Panc1 (cell line): ENCODE measurements at regions not wholly inside any gene's neighbourhood (a gene's known extent, or its start where the extent isn't known, plus 50 kb on each side); places are given as distances from the start of the nearest gene placed in this dataset.

ENCODE experiments used
- ATAC-seq: fragments of 200-7000 bp; cut with Tn5 transposase; 2 replicates; pipeline ENCODE4 v1.9.1; 2020; ENCODE audit warnings: mild to moderate bottlenecking, moderate library complexity
- BruUV-seq: library from RNA; stranded (reverse); fragments of 400-500 nt; replicated peaks from 2 replicates; lab custom pipeline; 2021; lab: Mats Ljungman, UMichigan
- CTCF ChIA-PET: fragments of 300-600 bp; sonication (Branson Sonifier 250); formaldehyde crosslinking; loops from one replicate; lab custom pipeline; 2022; ENCODE audit warnings: antibody characterized with exemption; lab: Charles Lee
- POLR2A ChIA-PET: fragments of 300-600 bp; sonication (Branson Sonifier 250); formaldehyde crosslinking; loops from one replicate; lab custom pipeline; 2022; ENCODE audit warnings: antibody characterized with exemption; lab: Charles Lee
- DNase-seq: peaks from one replicate; pipeline ENCODE4 v3.0.0-alpha.2; 2010; ENCODE audit warnings: low read depth, low spot score
- H3K27ac ChIP-seq: 2 replicates; pipeline ENCODE4 v1.5.1; 2011; ENCODE audit warnings: mild to moderate bottlenecking, low read length, inconsistent platforms
- H3K27me3 ChIP-seq: fragments of 200-500 bp; sonication (Bioruptor generic); 2 replicates; pipeline ENCODE4 v1.6.0; 2014; ENCODE audit warnings: low read length, inconsistent platforms; ENCODE audit not compliant: control insufficient read depth, insufficient read depth
- H3K36me3 ChIP-seq: fragments of 200-500 bp; sonication (Bioruptor generic); 2 replicates; pipeline ENCODE4 v1.5.1; 2014; ENCODE audit warnings: inconsistent platforms, mild to moderate bottlenecking, low read length, moderate library complexity; ENCODE audit not compliant: control insufficient read depth, insufficient read depth
- H3K4me1 ChIP-seq: 2 replicates; pipeline ENCODE4 v1.5.1; 2011; ENCODE audit warnings: inconsistent platforms, mild to moderate bottlenecking, low read length, moderate library complexity; ENCODE audit not compliant: control insufficient read depth, insufficient read depth
- H3K4me3 ChIP-seq, 2 experiments: 2 replicates each; pipeline ENCODE4 v1.5.1; 2011 to 2012; ENCODE audit warnings: low read depth in 2 of 2, low read length in 2 of 2, mild to moderate bottlenecking in 2 of 2, inconsistent platforms in 1 of 2, moderate library complexity in 1 of 2
- H3K9me3 ChIP-seq: fragments of 200-500 bp; sonication (Bioruptor generic); 2 replicates; pipeline ENCODE4 v1.5.1; 2014; ENCODE audit warnings: low read depth, mild to moderate bottlenecking, inconsistent platforms, low read length, moderate library complexity; ENCODE audit not compliant: control insufficient read depth, insufficient read depth
- CTCF ChIP-seq: fragments of 450-650 bp; IDR thresholded peaks from 2 replicates; pipeline ENCODE4 v1.5.1; 2017; ENCODE audit warnings: mild to moderate bottlenecking
- POLR2AphosphoS5 ChIP-seq: IDR thresholded peaks from 2 replicates; pipeline ENCODE4 v1.6.1; 2012; ENCODE audit warnings: mild to moderate bottlenecking, low read depth, low read length, moderate library complexity
- SIN3A ChIP-seq: IDR thresholded peaks from 2 replicates; pipeline ENCODE4 v1.6.1; 2012; ENCODE audit warnings: low read depth, mild to moderate bottlenecking, low read length, moderate library complexity, borderline replicate concordance; ENCODE audit not compliant: insufficient read depth
- TCF7L2 ChIP-seq: IDR thresholded peaks from 2 replicates; pipeline ENCODE4 v1.6.1; 2011; ENCODE audit warnings: mild to moderate bottlenecking, low read depth, low read length, inconsistent platforms
- in situ Hi-C: cut with HindIII; loops from 2 replicates; pipeline ENCODE4 v1.10.0; 2016; ENCODE audit warnings: low sequenced_read_pairs, low pct_unique_long_range_greater_than_20kb
- intact Hi-C: fragments of 100-400 bp; cut with micrococcal nuclease; formaldehyde crosslinking; loops from one replicate; pipeline ENCODE4 v1.10.0; 2022; ENCODE audit not compliant: unreplicated experiment
- TF ChIP-seq, protein P1 (sequence below), 2 experiments: IDR thresholded peaks; 2 replicates each; pipeline ENCODE4 v1.6.1; 2011 to 2012; ENCODE audit warnings: low read depth in 2 of 2, control low read depth in 1 of 2, low read length in 1 of 2, mild to moderate bottlenecking in 1 of 2, moderate library complexity in 1 of 2; ENCODE audit not compliant: insufficient read depth in 1 of 2

DNA sequence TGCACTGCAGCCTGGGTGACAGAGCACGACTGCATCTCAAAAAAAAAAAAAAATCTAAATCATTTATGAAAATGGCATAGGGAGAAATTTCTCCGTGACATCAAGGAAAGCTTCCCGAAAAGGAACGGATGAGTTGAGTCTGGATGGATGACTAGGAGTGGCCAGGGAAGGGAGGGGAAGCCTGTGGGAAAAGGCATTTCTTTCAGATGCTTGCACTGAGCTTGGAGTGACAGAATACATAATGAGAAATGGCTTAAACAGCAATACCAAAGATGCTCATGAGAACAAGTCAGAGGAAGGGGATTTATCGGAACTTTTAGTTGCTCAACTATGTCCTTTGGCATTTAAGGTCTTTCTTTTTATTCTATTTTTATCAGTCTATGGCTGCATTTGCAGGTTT, 1369.2 kb upstream of the TMEM132C start:
- Histone ChIP-seq H3K4me1 (no peaks in the 10 kb centered on the region), H3K27me3 (no peaks in the 10 kb centered on the region), H3K4me3 (no peak overlapping the region), H3K27ac (no peak overlapping the region), H3K9me3 (no peaks in the 10 kb centered on the region), H3K36me3 (no peaks in the 10 kb centered on the region)
- no peak for TF ChIP-seq TCF7L2
- TF ChIP-seq SIN3A = no peak
- TF ChIP-seq CTCF = no peak
- TF ChIP-seq, protein P1, sequence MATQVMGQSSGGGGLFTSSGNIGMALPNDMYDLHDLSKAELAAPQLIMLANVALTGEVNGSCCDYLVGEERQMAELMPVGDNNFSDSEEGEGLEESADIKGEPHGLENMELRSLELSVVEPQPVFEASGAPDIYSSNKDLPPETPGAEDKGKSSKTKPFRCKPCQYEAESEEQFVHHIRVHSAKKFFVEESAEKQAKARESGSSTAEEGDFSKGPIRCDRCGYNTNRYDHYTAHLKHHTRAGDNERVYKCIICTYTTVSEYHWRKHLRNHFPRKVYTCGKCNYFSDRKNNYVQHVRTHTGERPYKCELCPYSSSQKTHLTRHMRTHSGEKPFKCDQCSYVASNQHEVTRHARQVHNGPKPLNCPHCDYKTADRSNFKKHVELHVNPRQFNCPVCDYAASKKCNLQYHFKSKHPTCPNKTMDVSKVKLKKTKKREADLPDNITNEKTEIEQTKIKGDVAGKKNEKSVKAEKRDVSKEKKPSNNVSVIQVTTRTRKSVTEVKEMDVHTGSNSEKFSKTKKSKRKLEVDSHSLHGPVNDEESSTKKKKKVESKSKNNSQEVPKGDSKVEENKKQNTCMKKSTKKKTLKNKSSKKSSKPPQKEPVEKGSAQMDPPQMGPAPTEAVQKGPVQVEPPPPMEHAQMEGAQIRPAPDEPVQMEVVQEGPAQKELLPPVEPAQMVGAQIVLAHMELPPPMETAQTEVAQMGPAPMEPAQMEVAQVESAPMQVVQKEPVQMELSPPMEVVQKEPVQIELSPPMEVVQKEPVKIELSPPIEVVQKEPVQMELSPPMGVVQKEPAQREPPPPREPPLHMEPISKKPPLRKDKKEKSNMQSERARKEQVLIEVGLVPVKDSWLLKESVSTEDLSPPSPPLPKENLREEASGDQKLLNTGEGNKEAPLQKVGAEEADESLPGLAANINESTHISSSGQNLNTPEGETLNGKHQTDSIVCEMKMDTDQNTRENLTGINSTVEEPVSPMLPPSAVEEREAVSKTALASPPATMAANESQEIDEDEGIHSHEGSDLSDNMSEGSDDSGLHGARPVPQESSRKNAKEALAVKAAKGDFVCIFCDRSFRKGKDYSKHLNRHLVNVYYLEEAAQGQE (IDR thresholded peaks at IDR 0.05; ENCODE audit: insufficient read depth in 1 of 2, low read depth in 2 of 2, low read length in 1 of 2) = no peak
- TF ChIP-seq POLR2AphosphoS5 = no peak
- intact Hi-C loops = no loop called here
- ATAC-seq = no peak
- CTCF ChIA-PET = no interaction called here
- in situ Hi-C loops = no loop called here
- POLR2A ChIA-PET = no interaction called here
- BruUV-seq = no TSS peak
- DNase-seq = no peak

DNA sequence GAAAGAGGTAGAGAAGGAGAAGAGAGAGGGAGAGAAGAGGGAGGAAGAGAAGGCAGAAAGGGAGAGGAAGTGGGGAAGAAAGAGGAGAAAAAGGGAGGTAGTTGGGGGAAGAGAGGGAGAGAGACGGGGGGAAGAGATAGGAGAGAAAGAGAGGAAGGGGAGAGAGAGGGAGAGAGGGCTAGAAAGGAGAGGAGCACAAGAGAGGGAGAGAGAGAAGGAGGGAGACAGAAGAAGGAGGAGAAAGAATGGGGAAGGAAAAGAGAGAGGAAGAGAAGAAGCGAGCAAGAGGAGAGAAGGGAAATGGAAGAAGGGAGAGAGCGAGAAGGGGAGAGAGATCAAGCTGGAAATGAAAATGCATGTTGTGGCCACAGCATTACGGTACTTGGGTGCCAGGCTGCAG, 1368.4 kb upstream of the TMEM132C start:
- in situ Hi-C loops = no loop called here
- intact Hi-C loops = no loop called here
- ChIA-PET CTCF (no interaction called here), POLR2A (no interaction called here)
- Histone ChIP-seq H3K27me3 (no peaks in the 10 kb centered on the region), H3K9me3 (no peaks in the 10 kb centered on the region), H3K27ac (no peak overlapping the region), H3K4me1 (no peaks in the 10 kb centered on the region), H3K36me3 (no peaks in the 10 kb centered on the region), H3K4me3 (no peak overlapping the region)
- TF ChIP-seq TCF7L2 (no peak), SIN3A (no peak), POLR2AphosphoS5 (no peak), CTCF (no peak)
- TF ChIP-seq, protein P1 (IDR thresholded peaks at IDR 0.05; ENCODE audit: insufficient read depth in 1 of 2, low read depth in 2 of 2, low read length in 1 of 2) = no peak
- no TSS peak for BruUV-seq
- no peak for ATAC-seq
- no peak for DNase-seq
